GM19238 (cell line): ENCODE measurements at regions not wholly inside any gene's neighbourhood (a gene's known extent, or its start where the extent isn't known, plus 50 kb on each side); places are given as distances from the start of the nearest gene placed in this dataset.
"Not testable (repeated sequence)": the region's sequence is repeated elsewhere in the genome, so short reads cannot be mapped to it uniquely, and the experiment has no call there.

Experiments used
- DNase-seq: peaks from one replicate; pipeline ENCODE4 v3.0.0; 2011; ENCODE audit warnings: low spot score; ENCODE audit not compliant: insufficient read length

- no peak for DNase-seq
Measured at GRCh38 chr10:23643111-23643780, 204.4 kb downstream of the OTUD1 start.

GRCh38 chr10:23648618-23649017 is 209.7 kb downstream of the OTUD1 start:
- no peak for DNase-seq

DNA sequence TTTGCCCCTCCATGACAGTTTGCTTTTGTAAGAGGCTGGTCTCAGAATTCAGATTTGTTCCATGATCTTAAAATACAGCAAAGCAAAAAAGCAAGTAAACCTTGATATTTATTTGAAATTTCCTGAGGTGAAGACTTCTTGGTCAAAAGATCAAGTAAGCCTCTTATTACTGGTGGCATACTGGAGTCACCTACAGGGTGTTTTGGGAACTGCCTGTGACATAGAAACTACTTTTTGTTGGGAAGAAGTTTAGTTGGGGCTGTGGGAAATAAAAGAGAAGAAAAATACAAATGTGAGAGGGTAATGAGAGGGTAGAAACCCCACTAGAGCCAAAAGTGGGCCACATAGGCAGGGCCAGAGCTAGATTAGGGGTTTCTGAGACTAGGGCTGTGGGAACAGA is 217.9 kb downstream of the OTUD1 start:
- DNase-seq: no peak

DNA sequence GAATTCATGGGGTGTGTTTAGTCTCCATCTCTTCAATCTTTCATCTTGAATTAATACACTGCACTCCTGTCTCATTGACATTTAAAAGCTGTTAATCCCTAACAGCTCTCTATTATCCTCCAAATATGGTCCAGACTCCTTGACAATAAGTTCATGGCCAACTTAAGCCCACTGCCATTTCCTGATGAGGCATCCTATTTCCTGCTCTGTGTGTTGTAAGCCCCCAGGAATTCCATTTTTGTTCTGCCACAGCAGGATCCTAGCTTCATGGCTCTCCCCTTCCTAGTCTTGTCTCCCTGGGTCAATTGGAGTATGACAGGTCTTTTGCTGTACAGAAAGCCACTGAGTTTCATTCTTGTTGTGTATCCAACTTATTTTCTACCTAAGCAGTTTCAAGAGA is 218.8 kb downstream of the OTUD1 start:
- no peak for DNase-seq

DNA sequence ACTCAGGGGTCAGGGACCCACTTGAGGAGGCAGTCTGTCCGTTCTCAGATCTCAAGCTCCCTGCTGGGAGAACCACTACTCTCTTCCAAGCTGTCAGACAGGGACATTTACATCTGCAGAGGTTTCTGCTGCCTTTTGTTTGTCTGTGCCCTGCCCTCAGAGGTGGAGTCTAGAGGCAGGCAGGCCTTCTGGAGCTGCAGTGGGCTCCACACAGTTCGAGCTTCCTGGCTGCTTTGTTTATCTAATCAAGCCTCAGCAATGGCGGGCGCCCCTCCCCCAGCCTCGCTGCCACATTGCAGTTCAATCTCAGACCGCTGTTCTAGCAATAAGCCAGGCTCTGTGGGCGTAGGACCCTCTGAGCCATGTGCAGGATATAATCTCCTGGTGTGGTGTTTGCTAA is 233.0 kb downstream of the OTUD1 start:
- not testable (repeated sequence) for DNase-seq

GRCh38 chr10:23675585-23675984 is 236.7 kb downstream of the OTUD1 start:
- no peak for DNase-seq

- DNase-seq: no peak
Measured at GRCh38 chr10:23676296-23676695, 237.4 kb downstream of the OTUD1 start.

DNA sequence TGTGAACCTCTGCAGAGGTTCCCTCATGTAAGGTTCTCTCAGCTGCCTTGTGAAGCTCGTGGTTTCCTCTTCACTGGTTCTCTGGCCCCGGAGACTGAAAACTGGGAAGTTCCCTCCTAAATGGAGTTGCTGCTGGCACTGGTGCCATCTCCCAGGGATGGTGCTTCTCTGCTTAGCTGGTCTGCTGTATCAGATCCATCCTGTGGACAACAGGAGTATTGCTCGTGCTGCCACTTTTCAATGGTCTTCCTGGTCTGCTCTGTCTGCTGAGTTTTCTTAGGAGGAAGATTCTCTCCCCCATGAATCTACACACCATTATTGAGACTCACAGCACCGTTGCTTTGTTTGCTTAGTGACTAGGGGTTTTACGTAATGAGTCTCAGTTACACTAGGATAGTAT is 247.8 kb downstream of the OTUD1 start:
- DNase-seq: no peak

DNA sequence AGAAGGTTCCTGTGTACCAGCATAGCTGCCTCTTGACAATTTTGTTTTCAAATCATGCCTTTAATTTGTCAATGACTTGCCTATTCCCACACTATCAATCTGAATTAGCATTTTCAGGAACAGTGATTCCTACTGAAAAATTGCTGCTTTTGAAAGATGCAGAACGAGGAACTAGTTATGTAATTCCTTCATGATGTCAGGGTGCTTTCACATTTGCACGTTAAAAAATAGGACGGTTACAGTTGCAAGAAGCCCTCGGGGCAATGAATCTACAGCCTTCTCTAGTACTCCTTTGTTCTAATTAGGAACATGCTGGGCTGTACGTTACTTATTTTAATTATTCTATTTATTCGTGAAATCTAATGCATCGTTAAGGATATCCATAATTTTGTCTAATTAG is 253.9 kb downstream of the OTUD1 start:
- no peak for DNase-seq

DNA sequence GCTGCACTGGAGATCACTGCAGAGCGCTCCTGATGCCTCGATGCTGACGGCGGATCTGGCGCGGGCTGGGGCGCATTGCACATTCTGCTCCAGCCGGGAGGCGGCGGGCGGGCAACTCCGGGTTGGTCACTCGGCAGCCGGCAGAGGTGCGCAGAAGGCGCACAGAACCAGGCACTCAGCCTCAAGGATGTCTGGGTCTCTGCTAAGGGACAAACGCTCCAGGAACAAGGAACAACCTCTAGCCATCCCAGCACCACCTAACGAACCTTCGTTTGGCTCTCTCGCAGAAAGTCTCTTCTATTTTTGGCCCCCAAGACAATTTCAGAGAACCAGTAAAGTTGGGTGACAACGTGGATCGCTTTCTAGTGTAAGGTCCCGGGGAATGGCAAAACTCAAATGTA is 254.6 kb downstream of the OTUD1 start:
- DNase-seq: no peak

DNA sequence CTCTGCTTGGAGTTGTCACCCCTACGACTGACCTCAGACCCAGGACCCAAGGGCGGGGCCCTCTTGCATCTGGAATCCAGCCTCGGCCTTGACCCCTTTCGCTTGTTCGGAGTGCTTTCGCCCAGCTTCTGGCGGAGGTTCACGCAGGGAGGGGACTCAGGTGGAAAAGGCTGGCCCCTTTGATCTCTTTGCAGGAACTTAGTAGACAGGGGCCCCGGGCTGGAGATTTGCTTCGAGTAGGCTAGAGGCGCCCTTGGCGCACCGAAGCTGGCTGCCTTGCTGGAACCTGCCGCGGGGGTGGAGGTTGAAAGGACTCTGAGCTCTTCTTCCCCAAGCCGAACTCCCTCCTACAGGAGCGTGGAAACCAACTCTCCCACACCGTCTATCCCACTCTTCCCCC is 255.1 kb downstream of the OTUD1 start:
- DNase-seq: no peak

GRCh38 chr10:23694446-23694920 is 255.6 kb downstream of the OTUD1 start:
- no peak for DNase-seq

GRCh38 chr10:23694921-23695824 is 256.3 kb downstream of the OTUD1 start:
- no peak for DNase-seq

GRCh38 chr10:23695825-23696420 is 257.0 kb downstream of the OTUD1 start:
- no peak for DNase-seq

DNA sequence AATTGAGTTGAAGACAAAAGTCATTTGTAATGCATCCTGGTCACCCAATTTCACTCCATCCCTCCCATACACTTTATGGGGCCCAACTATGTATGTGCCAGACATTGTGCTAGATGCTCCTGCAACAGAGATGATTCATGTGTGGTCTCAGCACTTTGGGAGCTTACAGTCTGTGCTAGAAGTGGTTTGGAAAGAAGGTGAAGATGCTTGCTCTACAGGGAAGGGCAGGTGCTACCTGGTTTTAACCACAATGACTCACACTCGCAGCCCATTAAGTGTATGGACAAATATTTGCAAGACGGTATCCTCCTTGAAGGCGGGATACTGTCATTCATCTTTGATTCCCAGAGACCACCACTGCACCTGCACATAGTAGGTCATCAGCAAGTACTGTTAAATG is 257.6 kb downstream of the OTUD1 start:
- DNase-seq: no peak

DNA sequence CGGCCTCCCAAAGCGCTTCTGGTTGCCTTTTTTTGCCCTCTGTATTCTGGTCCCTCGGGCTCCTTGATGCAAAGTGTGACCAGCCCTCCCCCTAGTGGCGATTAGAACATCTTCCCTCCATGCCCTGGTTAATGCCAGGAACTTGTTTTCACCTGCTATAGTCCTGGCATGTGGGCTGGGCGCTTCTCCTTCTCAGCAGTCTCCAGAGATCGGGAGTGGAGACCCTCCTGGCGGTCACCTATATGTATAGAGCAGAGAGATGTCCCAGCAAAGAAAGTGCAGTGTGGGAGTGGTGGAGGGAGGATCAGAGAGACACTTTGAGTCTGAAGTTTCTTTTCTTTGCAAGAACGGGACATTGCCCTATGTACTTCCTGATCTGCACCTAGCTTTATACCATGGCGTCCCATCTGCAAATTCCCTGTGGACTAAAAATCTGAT is 264.1 kb downstream of the OTUD1 start:
- DNase-seq: peak; percentile 27

DNA sequence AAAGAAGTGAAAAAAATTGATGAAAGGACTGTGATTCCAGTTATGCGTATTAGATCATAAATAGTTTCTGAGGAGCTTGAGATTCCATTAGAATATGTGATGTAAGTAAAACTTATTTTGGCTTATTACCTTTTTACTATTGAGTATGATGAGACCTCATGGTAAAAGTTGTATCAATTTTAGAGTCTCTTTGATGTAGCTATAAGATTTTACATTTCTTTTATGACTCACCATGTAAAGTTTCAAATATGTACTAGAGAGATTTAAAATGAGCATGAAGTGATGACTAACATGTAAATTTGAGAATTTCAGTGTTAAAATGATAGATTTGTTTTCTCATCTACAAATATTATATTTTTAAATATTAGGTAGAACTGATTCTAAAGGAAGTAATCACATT is 276.5 kb downstream of the OTUD1 start:
- no peak for DNase-seq

DNA sequence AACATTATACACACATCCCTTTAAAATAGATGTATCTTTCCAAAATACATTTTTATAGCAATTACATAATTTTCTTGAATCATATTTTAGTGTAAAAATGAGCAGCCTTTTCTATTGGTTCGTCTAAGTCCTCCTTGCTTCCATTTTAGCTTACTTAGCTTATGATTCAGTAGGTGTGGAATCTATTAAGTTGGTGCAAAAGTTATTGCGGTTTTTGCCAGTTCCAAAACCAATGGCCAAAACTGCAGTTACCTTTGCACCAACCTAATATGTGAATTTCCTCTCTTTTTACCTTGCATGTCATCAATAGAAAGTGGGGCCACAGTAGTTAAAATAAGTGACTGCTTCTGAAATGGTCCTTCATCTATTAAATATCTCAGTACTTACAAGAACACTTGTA is 279.0 kb downstream of the OTUD1 start:
- DNase-seq: no peak

GRCh38 chr10:23718946-23719345 is 280.1 kb downstream of the OTUD1 start:
- no peak for DNase-seq

DNA sequence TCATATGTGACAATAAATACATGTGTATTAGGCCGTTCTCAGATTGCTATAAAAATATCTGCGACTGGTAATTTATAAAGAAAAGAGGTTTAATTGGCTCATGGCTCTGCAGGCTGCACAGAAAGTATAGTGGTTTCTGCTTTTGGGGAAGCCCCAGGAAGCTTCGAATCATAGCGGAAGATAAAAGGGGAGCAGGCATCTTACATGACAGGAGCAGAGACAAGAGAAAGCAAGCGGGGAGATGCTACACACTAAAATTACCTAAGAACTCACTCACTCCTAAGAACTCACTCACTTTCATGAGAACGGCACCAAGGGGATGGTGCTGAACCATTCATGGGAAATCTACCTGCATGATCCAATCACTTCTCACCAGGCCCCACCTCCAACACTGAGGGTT is 284.9 kb downstream of the OTUD1 start:
- DNase-seq: no peak

DNA sequence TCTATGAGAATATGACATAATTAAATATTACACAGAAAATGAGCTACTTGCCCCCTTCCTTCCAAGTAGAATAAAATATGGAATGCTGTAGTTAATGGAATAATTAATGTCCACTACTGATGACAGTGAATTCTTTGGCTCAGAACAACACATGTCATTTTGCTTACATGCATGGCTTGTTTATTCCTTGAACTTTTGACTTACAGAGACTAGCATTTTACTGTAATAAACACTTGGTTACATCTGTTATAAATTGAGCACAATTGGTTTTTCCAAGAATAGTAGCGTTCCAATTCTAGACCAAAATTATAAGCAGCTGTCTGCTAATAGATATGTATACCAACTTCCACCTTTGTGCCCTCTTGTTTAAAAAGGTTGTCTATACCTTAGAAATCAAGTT is 286.7 kb downstream of the OTUD1 start:
- DNase-seq: no peak

- no peak for DNase-seq
Measured at GRCh38 chr10:23742368-23742767, 303.5 kb downstream of the OTUD1 start.
